Smooth muscle cell (in vitro differentiated cells): ENCODE measurements at regions not wholly inside any gene's neighbourhood (a gene's known extent, or its start where the extent isn't known, plus 50 kb on each side); places are given as distances from the start of the nearest gene placed in this dataset.

Experiments
- DNase-seq: peaks from one replicate; lab custom pipeline; 2025; ENCODE audit not compliant: unreplicated experiment; lab: John Stamatoyannopoulos, UW
- H2AFZ ChIP-seq: fragments of 200-600 bp; sonication (generic); 2 replicates; pipeline ENCODE4 v1.6.0; 2016; ENCODE audit warnings: antibody characterized with exemption, low read depth, mild to moderate bottlenecking
- H3F3A ChIP-seq: fragments of 200-600 bp; sonication (generic); 2 replicates; pipeline ENCODE4 v1.6.0; 2017; ENCODE audit warnings: antibody characterized with exemption, low read depth
- H3K27ac ChIP-seq: fragments of 200-600 bp; sonication (generic); 2 replicates; pipeline ENCODE4 v1.5.1; 2016; ENCODE audit warnings: low read depth, mild to moderate bottlenecking
- H3K27me3 ChIP-seq: fragments of 200-600 bp; sonication (generic); 2 replicates; pipeline ENCODE4 v1.6.1; 2016; ENCODE audit warnings: low read depth, mild to moderate bottlenecking
- H3K36me3 ChIP-seq: fragments of 200-600 bp; sonication (generic); 2 replicates; pipeline ENCODE4 v1.5.1; 2016; ENCODE audit warnings: low read depth
- H3K4me1 ChIP-seq: fragments of 200-600 bp; sonication (generic); 2 replicates; pipeline ENCODE4 v1.5.1; 2016; ENCODE audit warnings: low read depth
- H3K4me2 ChIP-seq: fragments of 200-600 bp; sonication (generic); 2 replicates; pipeline ENCODE4 v1.6.0; 2016; ENCODE audit warnings: mild to moderate bottlenecking
- H3K4me3 ChIP-seq: fragments of 200-600 bp; sonication (generic); 2 replicates; pipeline ENCODE4 v1.5.1; 2016; ENCODE audit warnings: mild to moderate bottlenecking
- H3K79me2 ChIP-seq: fragments of 200-600 bp; sonication (generic); 2 replicates; pipeline ENCODE4 v1.6.0; 2016; ENCODE audit warnings: low read depth, mild to moderate bottlenecking
- H3K9ac ChIP-seq: fragments of 200-600 bp; sonication (generic); 2 replicates; pipeline ENCODE4 v1.6.0; 2016; ENCODE audit warnings: low read depth
- H3K9me3 ChIP-seq: fragments of 200-600 bp; sonication (generic); replicated peaks from 2 replicates; pipeline ENCODE4 v1.5.1; 2016; ENCODE audit warnings: low read depth
- H4K20me1 ChIP-seq: fragments of 200-600 bp; sonication (generic); 2 replicates; pipeline ENCODE4 v1.6.0; 2016; ENCODE audit warnings: low read depth
- CTCF ChIP-seq: fragments of 200-600 bp; sonication (generic); IDR thresholded peaks from 2 replicates; pipeline ENCODE4 v1.5.1; 2017; ENCODE audit warnings: borderline replicate concordance, mild to moderate bottlenecking, antibody characterized with exemption; ENCODE audit not compliant: insufficient read depth, poor library complexity, severe bottlenecking
- WGBS: methylation state at CpG from one replicate; pipeline ENCODE4 v1.1.7; 2016; ENCODE audit warnings: low lambda C conversion rate; 5-methylcytosine and 5-hydroxymethylcytosine counted together

DNA sequence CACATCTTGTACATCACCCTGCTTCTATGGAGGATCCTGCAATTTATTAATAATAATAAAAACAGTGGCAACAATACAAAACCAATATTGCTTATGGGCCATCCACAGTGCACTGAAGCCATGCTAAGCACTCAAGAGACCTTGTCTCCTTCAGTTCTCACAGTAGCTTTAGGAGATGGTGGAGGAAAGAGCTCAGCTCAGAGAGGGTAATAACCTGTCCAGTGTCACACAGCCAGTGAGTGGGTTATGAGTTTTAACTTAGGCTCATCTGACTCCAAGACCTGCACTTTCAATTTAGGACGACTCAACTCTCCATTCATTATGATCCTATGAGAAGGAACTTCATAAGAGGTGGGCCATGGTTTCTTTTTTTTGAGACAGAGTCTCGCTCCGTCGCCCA lies 347.6 kb upstream of the RUNX1 start:
- Histone ChIP-seq H3K9me3 (no peaks in the 10 kb centered on the region), H4K20me1 (no peaks in the 10 kb centered on the region), H3K4me3 (no peak overlapping the region), H3K27ac (peak overlapping the region; percentile 2), H3K4me1 (peaks cover 29% of the 10 kb centered on the region), H3K9ac (no peak overlapping the region), H3K27me3 (no peaks in the 10 kb centered on the region), H3F3A (peaks cover 31% of the 10 kb centered on the region), H2AFZ (no peak overlapping the region), H3K4me2 (no peak overlapping the region), H3K36me3 (no peaks in the 10 kb centered on the region), H3K79me2 (no peaks in the 10 kb centered on the region)
- no peak for DNase-seq
- 100% methylated on average over 4 of the region's 4 CpGs for WGBS
- no peak for TF ChIP-seq CTCF

GRCh38 chr21:35395728-35396127 lies 346.6 kb upstream of the RUNX1 start:
- H3K4me2 ChIP-seq = peak overlapping the region; percentile 24
- no peak for DNase-seq
- H3K27ac ChIP-seq = peak overlapping the region; percentile 32
- H3K9me3 ChIP-seq = no peaks in the 10 kb centered on the region
- WGBS = 29% methylated on average over 1 of the region's 1 CpG
- peaks cover 31% of the 10 kb centered on the region for H3F3A ChIP-seq
- no peaks in the 10 kb centered on the region for H3K36me3 ChIP-seq
- peaks cover 26% of the 10 kb centered on the region for H3K4me1 ChIP-seq
- H4K20me1 ChIP-seq = no peaks in the 10 kb centered on the region
- H3K4me3 ChIP-seq = no peak overlapping the region
- no peak overlapping the region for H2AFZ ChIP-seq
- no peak overlapping the region for H3K9ac ChIP-seq
- no peak for TF ChIP-seq CTCF
- no peaks in the 10 kb centered on the region for H3K79me2 ChIP-seq
- H3K27me3 ChIP-seq = no peaks in the 10 kb centered on the region

DNA sequence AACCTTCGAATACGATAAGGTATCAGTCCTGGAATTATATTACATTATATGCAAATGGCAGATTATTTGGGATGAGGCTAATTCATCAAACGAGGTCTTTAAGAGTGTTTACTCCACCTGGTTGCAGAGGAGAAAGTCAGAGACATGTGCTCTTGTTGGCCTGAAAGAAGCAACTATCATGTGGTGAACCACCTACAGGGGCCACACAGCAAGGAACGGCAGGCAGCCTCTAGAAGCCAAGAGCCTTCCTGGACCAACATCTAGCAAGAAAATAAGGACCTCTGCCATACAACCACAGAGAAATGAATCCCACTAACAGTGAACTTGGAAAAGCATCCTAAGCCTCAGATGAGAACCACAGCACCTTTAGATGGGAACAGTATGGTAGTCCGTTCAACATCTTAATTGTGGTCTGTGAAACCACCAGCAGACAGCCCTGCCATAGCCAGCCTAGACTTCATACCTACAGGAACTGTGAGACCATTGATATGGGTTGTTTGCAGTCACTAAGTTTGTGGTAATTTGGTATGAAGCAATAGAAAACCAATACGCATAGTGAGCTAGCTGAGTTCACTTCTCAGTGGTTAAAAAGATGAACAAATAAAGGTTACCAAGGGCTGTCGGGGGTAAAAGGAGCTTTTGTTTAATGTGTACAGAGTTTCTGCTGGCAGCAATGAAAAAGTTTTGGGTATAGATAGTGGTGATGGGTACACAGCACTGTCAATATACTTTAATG lies 345.7 kb upstream of the RUNX1 start:
- H4K20me1 ChIP-seq = no peaks in the 10 kb centered on the region
- H3F3A ChIP-seq = peaks cover 33% of the 10 kb centered on the region
- H3K4me1 ChIP-seq = peaks cover 21% of the 10 kb centered on the region
- no peak overlapping the region for H3K4me2 ChIP-seq
- no peaks in the 10 kb centered on the region for H3K36me3 ChIP-seq
- no peaks in the 10 kb centered on the region for H3K27me3 ChIP-seq
- no peak overlapping the region for H3K4me3 ChIP-seq
- no peaks in the 10 kb centered on the region for H3K9me3 ChIP-seq
- H3K27ac ChIP-seq = peak overlapping the region; percentile 24
- H3K9ac ChIP-seq = no peak overlapping the region
- no peak for TF ChIP-seq CTCF
- H3K79me2 ChIP-seq = no peaks in the 10 kb centered on the region
- WGBS = 77% methylated on average over 7 of the region's 7 CpGs
- H2AFZ ChIP-seq = no peak overlapping the region
- no peak for DNase-seq

- Histone ChIP-seq H4K20me1 (no peaks in the 10 kb centered on the region), H3K36me3 (no peaks in the 10 kb centered on the region), H2AFZ (no peak overlapping the region), H3K4me3 (no peak overlapping the region), H3K4me2 (no peak overlapping the region), H3K4me1 (peaks cover 14% of the 10 kb centered on the region), H3K27ac (no peak overlapping the region), H3K9ac (no peak overlapping the region), H3K9me3 (no peaks in the 10 kb centered on the region), H3K79me2 (no peaks in the 10 kb centered on the region), H3K27me3 (no peaks in the 10 kb centered on the region), H3F3A (peaks cover 28% of the 10 kb centered on the region)
- no peak for TF ChIP-seq CTCF
- WGBS = 96% methylated on average over 1 of the region's 1 CpG
- no peak for DNase-seq
Measured at GRCh38 chr21:35394049-35394448, 344.9 kb upstream of the RUNX1 start.
